ENCODE measurements at regions not wholly inside any gene's neighbourhood (a gene's known extent, or its start where the extent isn't known, plus 50 kb on each side); places are given as distances from the start of the nearest gene placed in this dataset.

GRCh38 chr13:73451221-73452029 lies 392.6 kb downstream of the KLF5 start:
- Histone ChIP-seq H3K36me3 (ENCODE audit: control insufficient read depth, insufficient read depth, low read length) (no peaks in the 10 kb centered on the region), H3K4me3 (replicated peaks; ENCODE audit: low read depth, low read length) (no peak overlapping the region), H3K27me3 (replicated peaks; ENCODE audit: control insufficient read depth, insufficient read depth, low read length) (no peaks in the 10 kb centered on the region)
- no peak for DNase-seq (ENCODE audit: extremely low read depth, insufficient read length)
- no peak for TF ChIP-seq CTCF (IDR thresholded peaks at IDR 0.05; ENCODE audit: insufficient read depth, low read length, poor library complexity, severe bottlenecking)

GRCh38 chr13:73450583-73450982 lies 391.8 kb downstream of the KLF5 start:
- no peak overlapping the region for H3K4me3 ChIP-seq (replicated peaks; ENCODE audit: low read depth, low read length)
- H3K36me3 ChIP-seq (ENCODE audit: control insufficient read depth, insufficient read depth, low read length) = no peaks in the 10 kb centered on the region
- no peak for TF ChIP-seq CTCF (IDR thresholded peaks at IDR 0.05; ENCODE audit: insufficient read depth, low read length, poor library complexity, severe bottlenecking)
- DNase-seq (ENCODE audit: extremely low read depth, insufficient read length) = no peak
- H3K27me3 ChIP-seq (replicated peaks; ENCODE audit: control insufficient read depth, insufficient read depth, low read length) = no peaks in the 10 kb centered on the region

DNA sequence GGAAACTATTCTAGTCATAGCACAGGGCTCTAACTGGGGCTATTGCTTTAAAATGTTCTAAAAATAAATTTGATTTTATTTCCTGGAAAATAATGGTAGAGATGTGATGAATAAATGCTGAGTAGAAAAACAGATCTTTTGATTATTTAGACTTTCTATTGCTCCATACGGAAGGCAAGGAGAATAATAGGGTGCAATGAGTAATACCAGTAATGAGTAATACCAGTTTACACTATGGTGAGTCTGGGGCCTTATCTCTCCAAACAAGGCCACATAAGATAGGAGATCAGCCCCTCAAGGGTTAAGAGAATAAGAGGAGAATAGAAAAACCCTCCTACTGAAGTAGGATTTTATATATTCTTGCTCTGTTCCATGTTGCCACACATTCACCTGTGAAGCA lies 390.4 kb downstream of the KLF5 start:
- no peak for TF ChIP-seq CTCF (IDR thresholded peaks at IDR 0.05; ENCODE audit: insufficient read depth, low read length, poor library complexity, severe bottlenecking)
- Histone ChIP-seq H3K36me3 (ENCODE audit: control insufficient read depth, insufficient read depth, low read length) (no peaks in the 10 kb centered on the region), H3K4me3 (replicated peaks; ENCODE audit: low read depth, low read length) (no peak overlapping the region), H3K27me3 (replicated peaks; ENCODE audit: control insufficient read depth, insufficient read depth, low read length) (no peaks in the 10 kb centered on the region)
- DNase-seq (ENCODE audit: extremely low read depth, insufficient read length) = no peak

DNA sequence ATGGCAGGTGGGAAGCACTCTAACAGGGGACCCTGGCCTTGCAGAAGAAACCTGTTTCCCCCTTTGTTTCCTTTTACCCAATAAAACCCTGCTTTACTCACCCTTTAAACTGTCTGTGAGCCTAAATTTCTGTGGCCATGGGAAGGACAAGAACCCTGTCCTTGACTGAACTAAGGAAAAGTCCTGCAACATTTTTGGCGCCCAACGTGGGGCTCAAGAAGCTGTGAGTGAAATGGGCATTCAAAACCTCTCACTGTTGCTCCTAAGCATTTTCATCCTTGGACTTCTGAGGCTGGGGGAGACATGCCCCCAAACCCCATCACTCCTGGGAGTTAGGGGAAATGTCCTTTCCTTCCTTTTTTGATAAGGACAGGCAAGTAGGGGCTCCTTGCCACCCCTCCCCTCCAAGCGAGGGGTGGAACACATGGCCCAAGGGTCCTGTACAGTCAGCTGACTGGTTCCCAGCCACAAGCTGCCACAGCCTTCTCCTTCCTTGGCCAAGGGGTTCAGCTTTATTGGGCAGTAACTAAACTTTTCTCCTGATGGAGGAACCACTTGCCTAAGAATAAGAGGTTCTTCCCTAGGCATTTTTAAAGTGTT lies 381.6 kb downstream of the KLF5 start:
- Histone ChIP-seq H3K27me3 (replicated peaks; ENCODE audit: control insufficient read depth, insufficient read depth, low read length) (no peaks in the 10 kb centered on the region), H3K36me3 (ENCODE audit: control insufficient read depth, insufficient read depth, low read length) (no peaks in the 10 kb centered on the region), H3K4me3 (replicated peaks; ENCODE audit: low read depth, low read length) (no peak overlapping the region)
- no peak for DNase-seq (ENCODE audit: extremely low read depth, insufficient read length)
- TF ChIP-seq CTCF (IDR thresholded peaks at IDR 0.05; ENCODE audit: insufficient read depth, low read length, poor library complexity, severe bottlenecking) = no peak

GRCh38 chr13:73433890-73434289 lies 375.1 kb downstream of the KLF5 start:
- no peak for TF ChIP-seq CTCF (IDR thresholded peaks at IDR 0.05; ENCODE audit: insufficient read depth, low read length, poor library complexity, severe bottlenecking)
- no peak for DNase-seq (ENCODE audit: extremely low read depth, insufficient read length)
- H3K4me3 ChIP-seq (replicated peaks; ENCODE audit: low read depth, low read length) = no peak overlapping the region
- no peaks in the 10 kb centered on the region for H3K36me3 ChIP-seq (ENCODE audit: control insufficient read depth, insufficient read depth, low read length)
- H3K27me3 ChIP-seq (replicated peaks; ENCODE audit: control insufficient read depth, insufficient read depth, low read length) = no peaks in the 10 kb centered on the region
